CD4-positive, CD25-positive, alpha-beta regulatory T cell (primary cell): ENCODE measurements at regions not wholly inside any gene's neighbourhood (a gene's known extent, or its start where the extent isn't known, plus 50 kb on each side); places are given as distances from the start of the nearest gene placed in this dataset.

Experiments used
- ATAC-seq, 2 donors: fragments of 150-1000 bp; cut with Tn5 transposase; one replicate each; pipeline ENCODE4 v1.10.0; 2021; ENCODE audit warnings: low read depth in 2 of 2, moderate number of reproducible peaks in 2 of 2, moderate library complexity in 1 of 2
- DNase-seq, 3 donors: peaks; one replicate each; pipeline versions ENCODE4 v3.0.0 to v3.0.0-alpha.2; 2012 to 2022; ENCODE audit warnings: mixed read lengths in 1 of 3
- H3K27ac ChIP-seq: one replicate; pipeline ENCODE4 v1.7.0; 2013; ENCODE audit warnings: mild to moderate bottlenecking, low read length; ENCODE audit not compliant: insufficient read depth, poor library complexity, severe bottlenecking
- H3K27me3 ChIP-seq: one replicate; pipeline ENCODE4 v1.7.0; 2013; ENCODE audit warnings: low read length; ENCODE audit not compliant: control insufficient read depth, insufficient read depth
- H3K36me3 ChIP-seq: one replicate; pipeline ENCODE4 v1.7.0; 2013; ENCODE audit warnings: mild to moderate bottlenecking, low read length, moderate library complexity; ENCODE audit not compliant: control insufficient read depth, insufficient read depth
- H3K4me1 ChIP-seq: 2 replicates; pipeline ENCODE4 v1.7.0; 2013; ENCODE audit warnings: mild to moderate bottlenecking, low read length; ENCODE audit not compliant: insufficient read depth, control insufficient read depth, poor library complexity, severe bottlenecking
- H3K4me3 ChIP-seq: one replicate; pipeline ENCODE4 v1.7.0; 2013; ENCODE audit warnings: low read depth, mild to moderate bottlenecking, low read length, moderate library complexity
- H3K9me3 ChIP-seq, 2 experiments: 1 replicate in 1 of 2; 2 replicates in 1 of 2; pipeline ENCODE4 v1.7.0; 2013; ENCODE audit warnings: low read length in 2 of 2, mild to moderate bottlenecking in 1 of 2, moderate library complexity in 1 of 2; ENCODE audit not compliant: control insufficient read depth in 2 of 2
- H3K27ac Mint-ChIP-seq, 3 donors: one replicate each; pipeline ENCODE4 v1.8.0; 2020 to 2022; ENCODE audit warnings: mild to moderate bottlenecking in 3 of 3, mixed read lengths in 3 of 3, moderate library complexity in 2 of 3
- H3K27me3 Mint-ChIP-seq: one replicate; pipeline ENCODE4 v1.8.0; 2022; ENCODE audit warnings: mild to moderate bottlenecking, mixed read lengths
- H3K36me3 Mint-ChIP-seq: one replicate; pipeline ENCODE4 v1.8.0; 2020; ENCODE audit warnings: mixed read lengths
- H3K4me1 Mint-ChIP-seq, 4 donors: one replicate each; pipeline ENCODE4 v1.8.0; 2020 to 2022; ENCODE audit warnings: mixed read lengths in 4 of 4, mild to moderate bottlenecking in 1 of 4
- H3K4me3 Mint-ChIP-seq, 4 donors: one replicate each; pipeline ENCODE4 v1.8.0; 2020 to 2022; ENCODE audit warnings: mild to moderate bottlenecking in 4 of 4, mixed read lengths in 4 of 4, moderate library complexity in 3 of 4
- H3K9me3 Mint-ChIP-seq, 7 donors: one replicate each; pipeline ENCODE4 v1.8.0; 2020 to 2022; ENCODE audit warnings: mixed read lengths in 7 of 7, mild to moderate bottlenecking in 3 of 7, moderate library complexity in 2 of 7

GRCh38 chr11:116478205-116478604 is 294.6 kb downstream of the BUD13 start:
- H3K9me3 Mint-ChIP-seq, result peaks cover 0 to 1% (median 0%) of the 10 kb centered on the region in 7 donors
- no peaks in the 10 kb centered on the region for H3K4me1 ChIP-seq

GRCh38 chr11:116473790-116474346 is 298.9 kb downstream of the BUD13 start:
- Mint-ChIP-seq H3K4me3 (no peak overlapping the region), H3K36me3 (no peaks in the 10 kb centered on the region), H3K4me1 (no peaks in the 10 kb centered on the region), H3K27me3 (peaks cover 11% of the 10 kb centered on the region), H3K9me3 (peaks cover 0 to 7% (median 0%) of the 10 kb centered on the region in 7 donors), H3K27ac (no peak overlapping the region)
- DNase-seq (no peak), ATAC-seq (no peak)
- Histone ChIP-seq H3K27ac (no peak overlapping the region), H3K9me3 (no peaks in the 10 kb centered on the region), H3K27me3 (peaks cover 5% of the 10 kb centered on the region), H3K4me1 (no peaks in the 10 kb centered on the region), H3K36me3 (no peaks in the 10 kb centered on the region), H3K4me3 (no peak overlapping the region)

More at GRCh38 chr11:116478205-116478604, 294.6 kb downstream of the BUD13 start:
- Histone ChIP-seq H3K9me3 (no peaks in the 10 kb centered on the region), H3K36me3 (no peaks in the 10 kb centered on the region), H3K4me3 (no peak overlapping the region), H3K27me3 (peaks cover 2% of the 10 kb centered on the region), H3K27ac (no peak overlapping the region)
- ATAC-seq (no peak), DNase-seq (no peak)
- no peaks in the 10 kb centered on the region for H3K4me1 Mint-ChIP-seq
- H3K27ac Mint-ChIP-seq, result no peak overlapping the region
- no peak overlapping the region for H3K4me3 Mint-ChIP-seq
- H3K36me3 Mint-ChIP-seq, result no peaks in the 10 kb centered on the region
- H3K27me3 Mint-ChIP-seq, result no peaks in the 10 kb centered on the region

GRCh38 chr11:116473206-116473769 is 299.5 kb downstream of the BUD13 start:
- Histone ChIP-seq H3K27me3 (peaks cover 5% of the 10 kb centered on the region), H3K36me3 (no peaks in the 10 kb centered on the region), H3K4me3 (no peak overlapping the region), H3K27ac (no peak overlapping the region), H3K4me1 (no peaks in the 10 kb centered on the region), H3K9me3 (no peaks in the 10 kb centered on the region)
- Mint-ChIP-seq H3K36me3 (no peaks in the 10 kb centered on the region), H3K4me1 (no peaks in the 10 kb centered on the region), H3K27me3 (peaks cover 11% of the 10 kb centered on the region), H3K9me3 (peaks cover 0 to 7% (median 0%) of the 10 kb centered on the region in 7 donors), H3K4me3 (no peak overlapping the region), H3K27ac (no peak overlapping the region)
- no peak for ATAC-seq
- DNase-seq, result no peak

- Mint-ChIP-seq H3K4me3 (no peak overlapping the region), H3K27me3 (peaks cover 11% of the 10 kb centered on the region), H3K36me3 (no peaks in the 10 kb centered on the region), H3K9me3 (peaks cover 0 to 7% (median 0%) of the 10 kb centered on the region in 7 donors), H3K27ac (no peak overlapping the region), H3K4me1 (no peaks in the 10 kb centered on the region)
- Histone ChIP-seq H3K4me1 (no peaks in the 10 kb centered on the region), H3K36me3 (no peaks in the 10 kb centered on the region), H3K9me3 (no peaks in the 10 kb centered on the region), H3K27me3 (peaks cover 5% of the 10 kb centered on the region), H3K27ac (no peak overlapping the region), H3K4me3 (no peak overlapping the region)
- DNase-seq (no peak), ATAC-seq (no peak)
Measured at GRCh38 chr11:116472651-116473050, 300.1 kb downstream of the BUD13 start.

GRCh38 chr11:116471608-116472256 is 301.1 kb downstream of the BUD13 start:
- H3K4me1 ChIP-seq, result no peaks in the 10 kb centered on the region
- no peaks in the 10 kb centered on the region for H3K36me3 ChIP-seq
- peaks cover 5% of the 10 kb centered on the region for H3K27me3 ChIP-seq
- ATAC-seq (no peak), DNase-seq (no peak)
- Mint-ChIP-seq H3K9me3 (peaks cover 0 to 7% (median 0%) of the 10 kb centered on the region in 7 donors), H3K27ac (no peak overlapping the region), H3K4me3 (no peak overlapping the region), H3K4me1 (no peaks in the 10 kb centered on the region), H3K27me3 (peaks cover 11% of the 10 kb centered on the region), H3K36me3 (no peaks in the 10 kb centered on the region)
- H3K27ac ChIP-seq, result no peak overlapping the region
- H3K4me3 ChIP-seq, result no peak overlapping the region
- H3K9me3 ChIP-seq, result no peaks in the 10 kb centered on the region

- H3K9me3 ChIP-seq, result no peaks in the 10 kb centered on the region
- H3K27me3 ChIP-seq, result peaks cover 5% of the 10 kb centered on the region
- DNase-seq (no peak), ATAC-seq (no peak)
- no peak overlapping the region for H3K4me3 ChIP-seq
- no peaks in the 10 kb centered on the region for H3K4me1 Mint-ChIP-seq
- H3K9me3 Mint-ChIP-seq, result peaks cover 0 to 7% (median 0%) of the 10 kb centered on the region in 7 donors
- no peak overlapping the region for H3K27ac Mint-ChIP-seq
- no peaks in the 10 kb centered on the region for H3K36me3 Mint-ChIP-seq
- H3K4me3 Mint-ChIP-seq, result no peak overlapping the region
- H3K36me3 ChIP-seq, result no peaks in the 10 kb centered on the region
- peaks cover 11% of the 10 kb centered on the region for H3K27me3 Mint-ChIP-seq
- no peak overlapping the region for H3K27ac ChIP-seq
- no peaks in the 10 kb centered on the region for H3K4me1 ChIP-seq
Measured at GRCh38 chr11:116468699-116469098, 304.1 kb downstream of the BUD13 start.

GRCh38 chr11:116467823-116468222 is 305.0 kb downstream of the BUD13 start:
- Histone ChIP-seq H3K27me3 (no peaks in the 10 kb centered on the region), H3K4me1 (no peaks in the 10 kb centered on the region), H3K4me3 (no peak overlapping the region), H3K27ac (no peak overlapping the region), H3K9me3 (no peaks in the 10 kb centered on the region), H3K36me3 (no peaks in the 10 kb centered on the region)
- no peak for DNase-seq
- H3K36me3 Mint-ChIP-seq, result no peaks in the 10 kb centered on the region
- peaks cover 10% of the 10 kb centered on the region for H3K27me3 Mint-ChIP-seq
- ATAC-seq, result no peak
- no peaks in the 10 kb centered on the region for H3K4me1 Mint-ChIP-seq
- no peak overlapping the region for H3K4me3 Mint-ChIP-seq
- H3K27ac Mint-ChIP-seq, result no peak overlapping the region
- peaks cover 0 to 7% (median 0%) of the 10 kb centered on the region in 7 donors for H3K9me3 Mint-ChIP-seq

- peaks cover 0 to 5% (median 0%) of the 10 kb centered on the region in 7 donors for H3K9me3 Mint-ChIP-seq
- DNase-seq, result no peak
Measured at GRCh38 chr11:116466801-116467200, 306.0 kb downstream of the BUD13 start.

More at GRCh38 chr11:116466801-116467200, 306.0 kb downstream of the BUD13 start:
- Mint-ChIP-seq H3K4me3 (no peak overlapping the region), H3K27ac (no peak overlapping the region), H3K36me3 (no peaks in the 10 kb centered on the region), H3K4me1 (no peaks in the 10 kb centered on the region), H3K27me3 (peaks cover 3% of the 10 kb centered on the region)
- Histone ChIP-seq H3K4me3 (no peak overlapping the region), H3K9me3 (no peaks in the 10 kb centered on the region), H3K27me3 (no peaks in the 10 kb centered on the region), H3K27ac (no peak overlapping the region), H3K36me3 (no peaks in the 10 kb centered on the region), H3K4me1 (no peaks in the 10 kb centered on the region)
- ATAC-seq, result no peak
